ENCODE measurements at regions not wholly inside any gene's neighbourhood (a gene's known extent, or its start where the extent isn't known, plus 50 kb on each side); places are given as distances from the start of the nearest gene placed in this dataset.

DNA sequence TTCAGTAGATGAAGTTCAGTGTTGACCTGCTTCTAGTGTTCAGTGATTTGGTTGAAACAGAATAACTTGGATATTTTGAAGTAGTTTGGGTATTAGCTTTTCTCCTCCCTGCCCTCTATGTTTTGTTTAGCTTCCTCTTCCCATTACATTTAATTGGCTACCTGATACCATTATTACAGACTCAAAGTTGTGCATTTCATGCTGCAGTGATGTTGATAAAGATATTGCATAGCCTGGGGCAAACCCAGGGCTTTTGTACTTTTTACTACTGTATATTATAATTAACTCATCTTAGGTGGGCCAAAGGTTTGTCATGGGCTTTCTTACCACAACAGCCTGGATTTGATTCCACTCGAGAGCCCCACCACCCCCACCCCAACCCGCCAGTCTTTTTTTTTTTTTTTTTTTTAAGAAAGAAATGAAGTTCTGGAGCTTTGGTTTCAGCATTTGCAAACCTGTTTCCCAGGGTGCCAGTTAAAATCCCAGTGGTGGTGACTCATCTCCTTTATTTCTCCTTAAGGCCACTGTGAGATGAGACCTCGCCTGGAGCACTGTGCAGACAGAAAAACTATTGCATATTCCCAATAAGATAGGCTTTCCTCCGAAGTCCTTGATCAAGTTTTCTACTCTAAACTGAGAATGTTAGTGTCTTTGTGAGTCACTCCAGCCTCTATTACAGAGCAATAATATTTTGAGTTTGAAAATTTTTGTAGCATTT lies 393.7 kb upstream of the FANCL start:
- TF ChIP-seq, protein P1, sequence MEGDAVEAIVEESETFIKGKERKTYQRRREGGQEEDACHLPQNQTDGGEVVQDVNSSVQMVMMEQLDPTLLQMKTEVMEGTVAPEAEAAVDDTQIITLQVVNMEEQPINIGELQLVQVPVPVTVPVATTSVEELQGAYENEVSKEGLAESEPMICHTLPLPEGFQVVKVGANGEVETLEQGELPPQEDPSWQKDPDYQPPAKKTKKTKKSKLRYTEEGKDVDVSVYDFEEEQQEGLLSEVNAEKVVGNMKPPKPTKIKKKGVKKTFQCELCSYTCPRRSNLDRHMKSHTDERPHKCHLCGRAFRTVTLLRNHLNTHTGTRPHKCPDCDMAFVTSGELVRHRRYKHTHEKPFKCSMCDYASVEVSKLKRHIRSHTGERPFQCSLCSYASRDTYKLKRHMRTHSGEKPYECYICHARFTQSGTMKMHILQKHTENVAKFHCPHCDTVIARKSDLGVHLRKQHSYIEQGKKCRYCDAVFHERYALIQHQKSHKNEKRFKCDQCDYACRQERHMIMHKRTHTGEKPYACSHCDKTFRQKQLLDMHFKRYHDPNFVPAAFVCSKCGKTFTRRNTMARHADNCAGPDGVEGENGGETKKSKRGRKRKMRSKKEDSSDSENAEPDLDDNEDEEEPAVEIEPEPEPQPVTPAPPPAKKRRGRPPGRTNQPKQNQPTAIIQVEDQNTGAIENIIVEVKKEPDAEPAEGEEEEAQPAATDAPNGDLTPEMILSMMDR (IDR thresholded peaks at IDR 0.05): no peak
- TF ChIP-seq POLR2AphosphoS5 (IDR thresholded peaks at IDR 0.05) (no peak), POLR2A (IDR thresholded peaks at IDR 0.05) (no peak), EP300 (IDR thresholded peaks at IDR 0.05; ENCODE audit: low read depth) (no peak)

Measured in transverse colon (tissue), 4 donors.